AG04449 (cell line): ENCODE measurements at regions not wholly inside any gene's neighbourhood (a gene's known extent, or its start where the extent isn't known, plus 50 kb on each side); places are given as distances from the start of the nearest gene placed in this dataset.

ENCODE experiments used
- CTCF ChIA-PET: fragments of 350-600 bp; formaldehyde crosslinking; extraction: SDS; loops from one replicate; lab custom pipeline; 2021; ENCODE audit warnings: antibody characterized with exemption; lab: Yijun Ruan, JAX
- POLR2A ChIA-PET: fragments of 400-600, 350-600 bp; formaldehyde crosslinking; extraction: SDS; loops from one replicate; lab custom pipeline; 2020; ENCODE audit warnings: antibody characterized with exemption, inconsistent platforms; lab: Yijun Ruan, JAX
- DNase-seq: peaks from one replicate; pipeline ENCODE4 v3.0.0-alpha.2; 2010; ENCODE audit warnings: low read depth, low spot score
- H3K4me3 ChIP-seq: 2 replicates; pipeline ENCODE4 v1.5.1; 2011; ENCODE audit warnings: low read depth, mild to moderate bottlenecking, control low read depth, low read length
- TF ChIP-seq, protein P1 (sequence below): IDR thresholded peaks from one replicate; pipeline ENCODE4 v1.5.1; 2011; ENCODE audit warnings: mild to moderate bottlenecking, moderate library complexity, low read length, control low read depth, inconsistent platforms; ENCODE audit not compliant: insufficient read depth; ENCODE audit errors: missing control alignments

DNA sequence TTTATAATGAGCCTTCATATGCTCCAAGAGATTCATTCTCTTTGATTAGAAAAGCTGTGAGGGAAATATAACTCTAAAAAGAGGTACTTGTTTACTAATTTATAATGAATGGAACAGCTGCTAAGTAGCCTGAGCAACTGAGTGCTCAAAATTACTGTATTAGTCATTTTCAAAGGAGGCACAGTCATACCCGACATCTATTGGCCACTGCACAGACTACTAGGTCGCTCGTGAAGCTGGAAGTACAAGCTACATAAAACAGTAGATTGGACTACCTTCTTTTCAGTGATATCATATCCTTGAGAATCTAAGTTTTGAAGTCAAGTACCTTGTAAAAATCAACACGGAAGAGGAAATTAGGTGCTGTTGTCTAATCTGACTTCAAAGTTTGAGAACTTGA is 52.0 kb upstream of the GLRB start:
- TF ChIP-seq, protein P1, sequence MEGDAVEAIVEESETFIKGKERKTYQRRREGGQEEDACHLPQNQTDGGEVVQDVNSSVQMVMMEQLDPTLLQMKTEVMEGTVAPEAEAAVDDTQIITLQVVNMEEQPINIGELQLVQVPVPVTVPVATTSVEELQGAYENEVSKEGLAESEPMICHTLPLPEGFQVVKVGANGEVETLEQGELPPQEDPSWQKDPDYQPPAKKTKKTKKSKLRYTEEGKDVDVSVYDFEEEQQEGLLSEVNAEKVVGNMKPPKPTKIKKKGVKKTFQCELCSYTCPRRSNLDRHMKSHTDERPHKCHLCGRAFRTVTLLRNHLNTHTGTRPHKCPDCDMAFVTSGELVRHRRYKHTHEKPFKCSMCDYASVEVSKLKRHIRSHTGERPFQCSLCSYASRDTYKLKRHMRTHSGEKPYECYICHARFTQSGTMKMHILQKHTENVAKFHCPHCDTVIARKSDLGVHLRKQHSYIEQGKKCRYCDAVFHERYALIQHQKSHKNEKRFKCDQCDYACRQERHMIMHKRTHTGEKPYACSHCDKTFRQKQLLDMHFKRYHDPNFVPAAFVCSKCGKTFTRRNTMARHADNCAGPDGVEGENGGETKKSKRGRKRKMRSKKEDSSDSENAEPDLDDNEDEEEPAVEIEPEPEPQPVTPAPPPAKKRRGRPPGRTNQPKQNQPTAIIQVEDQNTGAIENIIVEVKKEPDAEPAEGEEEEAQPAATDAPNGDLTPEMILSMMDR = no peak
- CTCF ChIA-PET = no interaction called here
- DNase-seq = no peak
- no peak overlapping the region for H3K4me3 ChIP-seq
- POLR2A ChIA-PET = no interaction called here

DNA sequence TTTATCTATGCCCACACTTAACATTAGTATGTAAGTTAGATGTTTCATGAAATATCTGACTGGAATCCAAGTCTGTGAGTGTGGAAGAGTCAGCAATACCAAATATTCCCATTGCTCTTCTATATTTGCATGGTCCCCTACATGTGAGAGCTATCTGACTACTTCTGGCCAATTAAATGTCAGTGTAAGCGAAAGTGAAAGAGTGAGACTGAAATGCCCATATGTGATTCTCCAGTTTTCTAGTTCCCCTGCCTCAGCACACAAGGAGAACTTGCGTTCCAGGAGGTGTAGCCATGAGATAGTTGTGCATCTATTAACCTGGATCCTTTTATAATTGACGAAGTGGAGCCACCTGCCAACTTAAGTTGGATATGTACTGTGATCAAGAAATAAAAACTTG is 50.1 kb upstream of the GLRB start:
- DNase-seq = no peak
- POLR2A ChIA-PET = no interaction called here
- TF ChIP-seq, protein P1 = no peak
- CTCF ChIA-PET = interaction anchor here (0.8 kb wide), 1 partner anchor 9 kb away, joined by 3 read pairs; no protein-coding TSS in a partner anchor
- H3K4me3 ChIP-seq = no peak overlapping the region
